ENCODE measurements at regions not wholly inside any gene's neighbourhood (a gene's known extent, or its start where the extent isn't known, plus 50 kb on each side); places are given as distances from the start of the nearest gene placed in this dataset.

- no peak for DNase-seq
Measured at GRCh38 chr2:126748188-126748760, 92.3 kb downstream of the GYPC start.

- DNase-seq: no peak
Measured at GRCh38 chr2:126748929-126749518, 93.1 kb downstream of the GYPC start.

GRCh38 chr2:126749537-126749936 is 93.6 kb downstream of the GYPC start:
- DNase-seq: no peak

GRCh38 chr2:126750506-126750905 is 94.5 kb downstream of the GYPC start:
- no peak for DNase-seq

- no peak for DNase-seq
Measured at GRCh38 chr2:126751477-126751876, 95.5 kb downstream of the GYPC start.

GRCh38 chr2:126752876-126753275 is 96.9 kb downstream of the GYPC start:
- DNase-seq: no peak

- no peak for DNase-seq
Measured at GRCh38 chr2:126753501-126754212, 97.7 kb downstream of the GYPC start.

GRCh38 chr2:126754240-126755004 is 98.5 kb downstream of the GYPC start:
- no peak for DNase-seq

GRCh38 chr2:126756125-126756524 is 100.2 kb downstream of the GYPC start:
- DNase-seq: no peak

- DNase-seq: no peak
Measured at GRCh38 chr2:126761256-126761980, 105.5 kb downstream of the GYPC start.

GRCh38 chr2:126761981-126762878 is 106.3 kb downstream of the GYPC start:
- no peak for DNase-seq

- DNase-seq: no peak
Measured at GRCh38 chr2:126764686-126765265, 108.8 kb downstream of the GYPC start.

- DNase-seq: no peak
Measured at GRCh38 chr2:126765395-126765794, 109.4 kb downstream of the GYPC start.

- no peak for DNase-seq
Measured at GRCh38 chr2:126766295-126766968, 110.5 kb downstream of the GYPC start.

- DNase-seq: no peak
Measured at GRCh38 chr2:126766969-126767296, 111.0 kb downstream of the GYPC start.

- no peak for DNase-seq
Measured at GRCh38 chr2:126769118-126769517, 113.2 kb downstream of the GYPC start.

- no peak for DNase-seq
Measured at GRCh38 chr2:126770466-126770865, 114.5 kb downstream of the GYPC start.

- DNase-seq: no peak
Measured at GRCh38 chr2:126771094-126771493, 115.1 kb downstream of the GYPC start.

GRCh38 chr2:126771501-126772195 is 115.7 kb downstream of the GYPC start:
- DNase-seq: no peak

GRCh38 chr2:126774290-126774689 is 118.3 kb downstream of the GYPC start:
- DNase-seq: no peak
